ENCODE measurements at regions not wholly inside any gene's neighbourhood (a gene's known extent, or its start where the extent isn't known, plus 50 kb on each side); places are given as distances from the start of the nearest gene placed in this dataset.

GRCh38 chr9:1474671-1475070, 424.5 kb downstream of the DMRT2 start:
- no peak for DNase-seq (ENCODE audit: low read depth)

DNA sequence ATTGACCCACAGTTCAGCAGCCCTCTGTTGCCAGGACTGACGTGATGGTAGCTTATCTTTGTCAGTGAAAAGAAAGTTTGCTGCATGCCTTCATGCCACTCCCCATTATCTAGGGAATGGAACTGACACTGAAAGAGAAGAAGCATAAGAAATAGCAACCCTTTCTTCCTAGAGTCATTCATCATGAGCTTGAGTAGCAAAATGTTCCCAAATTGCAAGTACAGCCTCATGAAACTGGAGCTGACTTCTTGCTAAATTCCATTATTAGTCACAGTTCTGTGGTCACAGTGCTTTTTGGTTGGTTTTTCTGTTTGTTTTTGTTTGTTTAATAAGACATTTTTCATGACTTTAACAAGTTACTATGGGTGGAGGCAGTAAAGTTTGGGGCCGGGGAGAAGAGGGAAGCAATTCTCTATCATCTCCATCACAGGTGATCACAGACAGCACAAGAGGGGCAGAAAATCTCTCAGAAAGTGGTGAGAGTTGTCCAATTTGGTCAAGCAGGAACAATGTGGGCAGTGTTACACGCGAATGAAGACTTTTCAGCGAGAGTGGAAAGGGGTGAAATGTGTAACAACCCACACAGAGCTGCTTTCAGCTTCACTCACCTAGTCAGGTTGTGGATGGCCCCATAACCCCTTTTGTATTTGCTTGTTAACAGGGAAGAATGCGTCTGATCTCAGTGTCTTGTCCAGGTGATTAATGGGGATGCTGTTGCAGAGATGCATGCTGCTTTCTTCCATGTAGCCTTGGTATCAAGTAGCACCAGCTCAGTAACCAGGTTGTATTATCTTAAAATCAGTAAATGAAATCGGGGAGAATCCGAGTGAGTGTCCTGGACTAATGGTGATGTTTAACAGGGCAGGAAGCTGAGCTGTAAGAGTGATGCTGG, 440.4 kb downstream of the DMRT2 start:
- DNase-seq (ENCODE audit: low read depth): no peak

DNA sequence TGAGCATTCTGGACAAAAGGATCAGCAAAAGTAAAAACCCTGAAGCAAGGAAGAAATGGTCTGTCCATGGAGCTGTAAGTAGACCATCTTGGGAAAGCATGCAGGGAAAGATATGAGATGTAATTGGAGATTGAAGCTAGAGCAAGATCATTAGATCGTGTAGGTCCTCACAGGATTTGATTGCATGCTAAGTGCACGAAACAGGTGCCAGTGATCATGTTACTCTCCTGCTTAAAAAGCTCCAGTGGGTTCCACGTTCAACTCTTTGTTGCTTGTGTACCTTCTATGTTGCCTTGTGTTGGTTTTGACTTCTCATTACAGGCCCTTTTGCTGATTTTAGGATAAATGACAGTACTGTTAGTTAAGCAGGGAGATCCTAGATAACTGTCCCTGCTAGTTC, 442.0 kb downstream of the DMRT2 start:
- no peak for DNase-seq (ENCODE audit: low read depth)

GRCh38 chr9:1495282-1496030, 445.3 kb downstream of the DMRT2 start:
- no peak for DNase-seq (ENCODE audit: low read depth)

DNA sequence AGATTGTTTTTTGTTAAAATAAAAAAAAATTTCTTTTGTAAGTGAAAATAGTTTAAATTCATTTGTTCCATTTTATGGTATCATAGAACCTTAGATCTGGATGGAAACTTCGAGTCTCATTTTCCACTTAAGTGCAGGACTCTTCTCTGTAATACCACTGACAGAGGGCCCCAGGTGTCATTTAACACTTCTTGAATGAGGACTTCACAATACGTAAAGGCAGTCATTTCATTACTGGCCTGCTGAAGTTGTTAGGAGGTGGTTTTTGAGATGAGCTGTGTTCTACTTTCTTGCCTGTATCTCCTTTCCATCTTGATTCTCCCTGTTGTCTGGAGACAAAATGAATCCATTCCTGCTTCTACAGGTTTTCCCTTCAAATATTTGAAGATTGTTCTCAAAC, 455.3 kb downstream of the DMRT2 start:
- no peak for DNase-seq (ENCODE audit: low read depth)

DNA sequence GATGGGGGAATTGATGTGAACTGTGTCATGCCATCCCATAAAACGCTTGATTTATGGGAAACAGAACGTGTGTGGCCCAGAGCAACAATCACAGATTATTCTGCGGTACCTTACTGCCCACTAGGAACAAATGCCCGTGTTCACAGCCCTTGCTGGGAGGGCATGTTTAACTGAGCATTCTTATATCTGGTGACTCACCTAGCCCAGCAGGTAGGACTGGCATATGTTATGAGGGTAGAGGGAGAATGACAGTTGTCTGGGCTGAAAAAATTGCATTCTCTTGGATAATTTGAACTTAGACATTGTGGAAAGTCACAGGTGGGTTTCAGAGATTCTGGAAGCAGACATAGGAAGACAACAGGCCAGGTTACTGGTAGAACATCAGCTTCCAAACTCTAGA, 460.6 kb downstream of the DMRT2 start:
- DNase-seq (ENCODE audit: low read depth): no peak

GRCh38 chr9:1513105-1513504, 462.9 kb downstream of the DMRT2 start:
- no peak for DNase-seq (ENCODE audit: low read depth)

- DNase-seq (ENCODE audit: low read depth): no peak
These were observed 464.1 kb downstream of the DMRT2 start for GRCh38 chr9:1514250-1514649.

DNA sequence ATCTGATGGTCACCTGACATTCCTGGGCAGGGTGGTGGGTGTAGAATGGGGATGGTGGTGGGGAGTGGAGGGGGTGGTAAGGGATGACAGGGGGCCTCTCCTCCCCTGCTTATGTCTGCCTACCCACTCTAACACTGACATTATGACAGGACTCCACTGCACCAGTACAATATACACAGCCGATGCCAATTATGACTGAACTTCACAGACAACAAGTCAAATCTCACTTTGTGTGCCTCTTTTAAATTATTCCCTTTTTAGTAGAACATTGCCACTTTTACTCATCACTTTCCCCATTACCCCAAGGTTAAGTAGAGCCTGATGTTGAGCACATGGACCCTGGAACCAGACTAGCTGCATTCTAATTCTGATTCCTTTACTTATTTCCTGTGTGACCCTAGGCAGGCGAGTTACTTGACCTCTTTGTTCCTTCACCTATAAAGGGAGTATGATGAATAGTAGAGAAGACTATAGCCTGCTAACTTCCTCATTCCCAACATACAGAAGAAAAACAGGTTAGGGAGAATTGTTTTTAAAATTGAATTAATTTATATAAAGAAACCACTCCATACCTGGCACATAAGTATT, 464.7 kb downstream of the DMRT2 start:
- DNase-seq (ENCODE audit: low read depth): no peak

GRCh38 chr9:1515557-1515956, 465.4 kb downstream of the DMRT2 start:
- no peak for DNase-seq (ENCODE audit: low read depth)

- DNase-seq (ENCODE audit: low read depth): no peak
These were observed 471.4 kb downstream of the DMRT2 start for GRCh38 chr9:1521547-1521946.

GRCh38 chr9:1522219-1522767, 472.1 kb downstream of the DMRT2 start:
- DNase-seq (ENCODE audit: low read depth): no peak

GRCh38 chr9:1528456-1528855, 478.3 kb downstream of the DMRT2 start:
- no peak for DNase-seq (ENCODE audit: low read depth)

DNA sequence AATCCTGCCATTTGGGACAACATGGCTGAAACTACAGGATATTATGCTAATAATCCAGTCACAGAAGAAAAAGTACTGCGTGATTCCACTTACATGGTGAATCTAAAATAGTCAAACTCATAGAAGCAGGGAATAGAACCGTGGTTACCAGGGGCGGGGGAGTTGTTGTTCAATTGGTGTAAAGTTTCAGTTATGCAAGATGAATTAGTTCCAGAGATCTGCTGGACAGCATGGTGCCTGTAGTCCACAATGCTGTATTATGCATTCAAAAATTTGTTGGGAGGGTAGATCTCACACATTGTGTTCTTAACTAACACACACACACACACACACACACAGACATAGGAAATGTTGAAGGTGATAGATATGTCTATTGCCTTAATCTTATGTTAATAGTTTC, 480.5 kb downstream of the DMRT2 start:
- DNase-seq (ENCODE audit: low read depth): no peak

DNA sequence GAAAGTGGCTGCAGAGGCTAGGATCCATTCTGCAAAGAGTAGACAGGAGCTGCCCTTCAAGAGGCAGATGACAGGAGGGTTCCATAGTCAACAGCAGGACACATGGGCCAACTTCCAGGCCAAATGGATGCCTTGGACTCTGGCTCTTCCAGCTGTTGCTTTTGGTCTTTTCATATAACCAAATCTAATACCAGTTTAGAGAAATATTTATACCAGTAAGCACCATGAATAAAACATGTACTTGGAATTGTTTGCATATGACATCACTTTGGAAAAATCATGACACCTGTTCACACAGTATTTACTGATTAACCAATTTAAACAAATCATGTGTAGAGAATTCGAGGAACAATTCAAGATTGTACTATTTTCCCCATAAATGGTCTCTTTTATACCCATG, 481.3 kb downstream of the DMRT2 start:
- no peak for DNase-seq (ENCODE audit: low read depth)

GRCh38 chr9:1532171-1532570, 482.0 kb downstream of the DMRT2 start:
- DNase-seq (ENCODE audit: low read depth): no peak

DNA sequence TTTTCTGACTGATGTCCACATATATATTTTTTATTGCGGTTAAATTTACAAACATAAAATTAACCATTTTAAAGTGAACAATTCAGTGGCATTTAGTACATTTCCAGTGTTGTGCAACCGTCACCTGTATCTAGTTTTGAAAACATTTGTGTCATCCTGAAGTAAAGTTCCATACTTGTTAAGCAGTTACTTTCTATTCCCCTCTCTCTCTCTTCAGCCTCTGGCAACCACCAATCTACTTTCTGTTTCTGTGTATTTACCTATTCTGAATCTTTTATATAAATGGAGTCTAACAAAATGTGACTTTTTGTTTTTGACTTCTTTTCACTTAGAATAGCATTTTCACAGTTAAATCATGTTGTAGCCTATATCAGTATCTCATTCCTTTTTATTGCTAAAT, 480.1 kb upstream of the SMARCA2 start:
- no peak for DNase-seq (ENCODE audit: low read depth)

GRCh38 chr9:1535599-1535998, 479.5 kb upstream of the SMARCA2 start:
- no peak for DNase-seq (ENCODE audit: low read depth)

- no peak for DNase-seq (ENCODE audit: low read depth)
These were observed 478.5 kb upstream of the SMARCA2 start for GRCh38 chr9:1536522-1537170.

GRCh38 chr9:1538301-1538700, 476.8 kb upstream of the SMARCA2 start:
- no peak for DNase-seq (ENCODE audit: low read depth)

GRCh38 chr9:1539216-1539615, 475.9 kb upstream of the SMARCA2 start:
- no peak for DNase-seq (ENCODE audit: low read depth)

- no peak for DNase-seq (ENCODE audit: low read depth)
These were observed 464.5 kb upstream of the SMARCA2 start for GRCh38 chr9:1550636-1551035.

Measured in renal cortical epithelial cell (primary cell).